SH-SY5Y (cell line): ENCODE measurements at regions not wholly inside any gene's neighbourhood (a gene's known extent, or its start where the extent isn't known, plus 50 kb on each side); places are given as distances from the start of the nearest gene placed in this dataset.

Source experiments
- GATA2 ChIP-seq: IDR thresholded peaks from 2 replicates; pipeline ENCODE4 v1.6.1; 2011; ENCODE audit warnings: mild to moderate bottlenecking, low read depth, low read length
- GATA3 ChIP-seq: IDR thresholded peaks from 2 replicates; pipeline ENCODE4 v1.6.1; 2011; ENCODE audit warnings: low read depth, mild to moderate bottlenecking, low read length, moderate library complexity

- TF ChIP-seq GATA2 (no peak), GATA3 (no peak)
Observed at GRCh38 chr11:131232261-131232660, 138.2 kb upstream of the NTM start.
